Ecto neural progenitor cell (in vitro differentiated cells): ENCODE measurements at regions not wholly inside any gene's neighbourhood (a gene's known extent, or its start where the extent isn't known, plus 50 kb on each side); places are given as distances from the start of the nearest gene placed in this dataset.
"Not testable (repeated sequence)": the region's sequence is repeated elsewhere in the genome, so short reads cannot be mapped to it uniquely, and the experiment has no call there.

Experiments used
- DNase-seq: peaks from one replicate; pipeline ENCODE4 v3.0.0-alpha.2; 2018; ENCODE audit warnings: low spot score

- DNase-seq, result no peak
These were observed 350.0 kb downstream of the KCNJ2 start for GRCh38 chr17:70519300-70519699.

GRCh38 chr17:70520447-70520846 is 351.1 kb downstream of the KCNJ2 start:
- no peak for DNase-seq

GRCh38 chr17:70520956-70521355 is 351.6 kb downstream of the KCNJ2 start:
- DNase-seq, result no peak

- DNase-seq, result no peak
These were observed 352.5 kb downstream of the KCNJ2 start for GRCh38 chr17:70521821-70522256.

- no peak for DNase-seq
These were observed 354.1 kb downstream of the KCNJ2 start for GRCh38 chr17:70523426-70523825.

GRCh38 chr17:70525035-70525434 is 355.7 kb downstream of the KCNJ2 start:
- DNase-seq, result not testable (repeated sequence)

GRCh38 chr17:70525961-70526360 is 356.6 kb downstream of the KCNJ2 start:
- DNase-seq, result no peak

- DNase-seq, result no peak
These were observed 358.1 kb downstream of the KCNJ2 start for GRCh38 chr17:70527364-70527888.

GRCh38 chr17:70533427-70533826 is 364.1 kb downstream of the KCNJ2 start:
- DNase-seq, result no peak

GRCh38 chr17:70535986-70536385 is 366.7 kb downstream of the KCNJ2 start:
- no peak for DNase-seq

GRCh38 chr17:70539132-70539924 is 370.0 kb downstream of the KCNJ2 start:
- DNase-seq, result no peak

- DNase-seq, result no peak
These were observed 373.5 kb downstream of the KCNJ2 start for GRCh38 chr17:70542876-70543275.

- no peak for DNase-seq
These were observed 375.0 kb downstream of the KCNJ2 start for GRCh38 chr17:70544317-70544716.

- DNase-seq, result no peak
These were observed 383.1 kb downstream of the KCNJ2 start for GRCh38 chr17:70552230-70552981.

GRCh38 chr17:70552982-70553334 is 383.6 kb downstream of the KCNJ2 start:
- DNase-seq, result no peak

- DNase-seq, result no peak
These were observed 386.4 kb downstream of the KCNJ2 start for GRCh38 chr17:70555723-70556122.

- DNase-seq, result no peak
These were observed 389.5 kb downstream of the KCNJ2 start for GRCh38 chr17:70558821-70559220.

- DNase-seq, result no peak
These were observed 391.1 kb downstream of the KCNJ2 start for GRCh38 chr17:70560471-70560870.

- DNase-seq, result no peak
These were observed 392.8 kb downstream of the KCNJ2 start for GRCh38 chr17:70562137-70562536.

GRCh38 chr17:70563281-70563820 is 394.0 kb downstream of the KCNJ2 start:
- no peak for DNase-seq

- DNase-seq, result no peak
These were observed 394.8 kb downstream of the KCNJ2 start for GRCh38 chr17:70564006-70564620.

GRCh38 chr17:70569128-70569527 is 399.8 kb downstream of the KCNJ2 start:
- no peak for DNase-seq
